ENCODE measurements at regions not wholly inside any gene's neighbourhood (a gene's known extent, or its start where the extent isn't known, plus 50 kb on each side); places are given as distances from the start of the nearest gene placed in this dataset.
"Not testable (repeated sequence)": the region's sequence is repeated elsewhere in the genome, so short reads cannot be mapped to it uniquely, and the experiment has no call there.

DNA sequence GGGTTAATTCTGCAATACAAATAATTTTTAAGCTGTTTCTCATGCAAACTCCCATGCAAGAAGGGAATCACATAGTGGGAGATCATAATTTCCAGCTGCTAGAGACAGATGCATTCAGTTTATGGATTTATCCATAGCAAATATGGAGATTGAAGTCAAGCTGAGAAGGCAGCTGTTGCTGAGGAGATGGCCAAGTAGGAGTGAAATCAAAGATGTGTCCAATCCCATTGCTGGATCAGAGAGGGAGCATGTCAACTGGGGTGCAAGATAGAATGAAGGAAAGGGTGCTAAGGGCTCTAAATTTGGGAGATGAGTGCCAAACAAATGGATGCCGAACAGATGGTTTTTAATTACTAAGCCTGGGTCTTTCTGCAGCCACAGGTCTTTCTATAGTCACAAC is 504.5 kb downstream of the NFIB start:
- DNase-seq = no peak

GRCh38 chr9:13807118-13807517 is 506.8 kb downstream of the NFIB start:
- DNase-seq = no peak

DNA sequence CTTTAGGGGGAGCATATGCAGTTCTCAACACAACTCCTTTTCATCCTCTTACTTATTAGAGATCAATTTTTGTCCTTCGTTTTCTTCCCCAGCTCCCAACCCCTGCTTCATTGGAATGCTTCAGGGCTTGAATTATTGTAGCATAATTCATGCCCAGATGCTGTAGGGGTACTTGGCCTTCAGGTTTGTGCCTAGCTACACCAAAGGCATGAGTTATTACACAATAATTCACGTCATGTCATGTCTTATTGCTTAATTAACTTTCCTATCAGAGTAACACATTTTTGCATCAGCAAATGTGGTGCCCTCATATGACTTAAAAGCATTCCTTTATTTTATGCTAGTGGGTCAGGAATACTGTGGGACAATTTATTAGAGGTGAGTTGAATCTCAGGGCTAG is 507.2 kb downstream of the NFIB start:
- no peak for DNase-seq

GRCh38 chr9:13805546-13805945 is 508.4 kb downstream of the NFIB start:
- DNase-seq = no peak

DNA sequence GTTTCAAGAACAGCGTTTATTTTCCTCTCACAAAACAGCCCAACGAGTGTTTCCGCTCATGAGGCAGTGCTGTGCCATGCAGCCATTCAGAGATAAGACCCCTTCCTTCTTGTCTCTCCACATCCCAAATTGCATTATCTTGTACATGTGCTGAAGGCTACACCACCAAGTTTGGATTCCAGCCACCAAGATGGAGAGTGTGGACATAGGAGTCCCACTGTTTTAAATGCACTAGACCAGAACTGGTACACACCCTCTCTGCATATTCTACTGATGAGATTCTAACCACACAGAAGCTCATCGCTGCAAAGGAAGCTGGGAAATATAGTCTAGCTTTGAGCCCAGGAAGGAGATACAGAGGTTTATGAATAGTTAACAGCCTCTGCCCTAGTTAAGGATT is 509.4 kb downstream of the NFIB start:
- DNase-seq = no peak

- no peak for DNase-seq
Measured at GRCh38 chr9:13800776-13801175, 513.2 kb downstream of the NFIB start.

DNA sequence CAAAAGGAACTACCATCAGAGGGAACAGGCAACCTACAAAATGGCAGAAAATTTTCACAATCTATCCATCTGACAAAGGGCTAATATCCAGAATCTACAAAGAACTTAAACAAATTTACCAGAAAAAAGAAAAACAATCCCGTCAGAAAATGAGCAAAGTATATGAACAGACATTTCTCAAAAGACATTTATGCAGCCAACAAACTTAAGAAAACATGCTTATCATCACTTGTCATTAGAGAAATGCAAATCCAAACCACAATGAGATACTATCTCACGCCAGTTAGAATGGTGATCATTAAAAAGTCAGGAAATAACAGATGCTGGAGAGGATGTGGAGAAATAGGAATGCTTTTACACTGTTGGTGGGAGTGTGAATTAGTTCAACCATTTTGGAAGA is 516.2 kb downstream of the NFIB start:
- not testable (repeated sequence) for DNase-seq

- peak; percentile 4 for DNase-seq
Measured at GRCh38 chr9:13791816-13792215, 512.3 kb upstream of the MPDZ start.

DNA sequence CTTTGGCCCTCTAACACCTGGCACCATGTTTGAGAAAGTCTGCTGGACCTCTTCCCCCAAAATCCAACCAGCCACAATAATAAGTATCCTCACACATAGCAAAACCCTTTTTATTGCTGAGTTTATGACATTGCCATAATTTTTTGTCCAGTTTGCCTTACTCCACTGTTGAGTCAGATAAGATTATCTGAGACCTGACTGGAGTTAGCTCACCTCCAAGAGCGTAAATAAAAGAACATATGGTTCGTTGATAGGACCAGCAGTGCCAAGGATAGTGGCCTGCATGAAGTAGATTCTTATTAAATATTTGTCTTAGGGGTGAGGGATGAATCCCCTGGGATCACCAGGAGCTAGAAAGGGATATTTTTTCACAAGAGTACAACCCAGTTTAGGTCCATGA is 510.6 kb upstream of the MPDZ start:
- DNase-seq = no peak

GRCh38 chr9:13787234-13787833 is 507.8 kb upstream of the MPDZ start:
- DNase-seq = no peak

- DNase-seq = no peak
Measured at GRCh38 chr9:13786711-13787110, 507.2 kb upstream of the MPDZ start.

DNA sequence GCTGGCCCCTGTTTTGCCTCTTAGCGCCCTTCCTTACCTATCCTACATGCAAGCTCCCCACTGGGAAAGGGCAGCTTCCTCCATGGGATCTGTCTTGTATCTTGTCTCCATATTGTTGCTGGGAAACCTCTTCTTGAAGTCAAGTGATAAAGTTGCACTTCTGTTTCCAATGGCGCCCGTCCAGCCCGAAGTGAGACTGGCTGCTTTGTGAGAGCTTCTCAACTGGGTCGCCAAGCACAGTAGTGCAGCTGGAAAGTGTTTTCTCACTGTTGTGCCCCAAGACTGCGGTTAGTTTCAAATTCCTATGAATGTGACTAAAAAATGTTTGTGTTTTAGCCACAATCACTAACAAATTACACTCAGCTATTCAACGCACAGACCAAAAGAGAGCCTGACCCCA is 506.6 kb upstream of the MPDZ start:
- DNase-seq = no peak

DNA sequence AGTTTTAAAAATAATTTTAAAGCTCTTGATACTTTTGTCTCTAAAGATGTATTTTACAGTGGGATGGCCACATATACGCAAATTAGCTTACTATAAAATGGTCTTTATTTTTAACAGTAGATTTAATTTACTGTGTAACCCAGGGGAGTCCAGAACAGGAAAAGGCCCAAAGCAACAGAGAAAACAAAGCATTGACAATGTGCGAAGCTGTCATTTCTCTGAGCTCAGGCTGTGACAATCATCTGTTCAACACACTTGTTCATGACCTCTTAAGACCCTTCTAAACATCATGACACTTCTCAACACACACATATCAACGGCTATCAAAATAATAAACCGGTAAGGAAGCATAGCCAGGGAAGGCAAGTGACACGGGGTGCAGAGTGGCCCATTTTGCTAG is 499.6 kb upstream of the MPDZ start:
- no peak for DNase-seq

- DNase-seq = no peak
Measured at GRCh38 chr9:13778631-13779030, 499.1 kb upstream of the MPDZ start.

DNA sequence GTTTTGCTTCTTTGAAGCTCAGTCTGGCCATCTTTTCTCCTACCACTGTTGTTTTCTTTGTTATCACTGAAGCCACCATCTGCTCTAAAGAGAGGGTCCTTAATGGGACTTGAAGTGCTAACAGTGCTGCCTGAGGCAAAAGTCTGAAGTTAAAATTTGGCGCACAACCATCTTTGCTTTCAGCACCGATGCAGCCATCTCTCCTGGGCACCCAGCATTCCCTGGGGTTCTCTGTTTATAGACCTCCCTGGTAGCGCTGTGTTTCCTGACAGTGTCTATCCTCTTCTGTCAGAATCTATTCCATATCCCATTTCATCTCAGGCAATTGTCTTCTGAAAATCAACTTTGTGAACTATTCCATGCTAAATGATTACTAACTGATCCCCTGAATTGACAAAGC is 491.5 kb upstream of the MPDZ start:
- no peak for DNase-seq

DNA sequence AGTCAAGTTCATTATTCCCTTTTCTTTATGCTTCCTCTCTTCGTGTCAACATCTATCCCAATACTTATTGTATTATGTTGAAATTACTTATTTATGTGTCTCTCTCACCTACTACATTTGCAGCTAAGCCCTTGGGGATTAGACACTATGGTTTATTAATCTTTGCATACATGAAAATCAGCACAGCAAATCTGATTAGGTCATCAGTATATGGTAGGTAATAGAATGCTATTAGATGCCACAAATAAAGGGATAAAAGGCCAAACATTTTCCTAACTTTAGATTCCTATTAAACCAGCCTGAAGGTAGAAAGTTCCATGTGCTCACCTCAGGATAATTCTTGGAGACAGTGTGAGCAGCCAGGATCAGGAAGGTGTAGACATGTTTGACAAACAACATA is 490.1 kb upstream of the MPDZ start:
- no peak for DNase-seq

DNA sequence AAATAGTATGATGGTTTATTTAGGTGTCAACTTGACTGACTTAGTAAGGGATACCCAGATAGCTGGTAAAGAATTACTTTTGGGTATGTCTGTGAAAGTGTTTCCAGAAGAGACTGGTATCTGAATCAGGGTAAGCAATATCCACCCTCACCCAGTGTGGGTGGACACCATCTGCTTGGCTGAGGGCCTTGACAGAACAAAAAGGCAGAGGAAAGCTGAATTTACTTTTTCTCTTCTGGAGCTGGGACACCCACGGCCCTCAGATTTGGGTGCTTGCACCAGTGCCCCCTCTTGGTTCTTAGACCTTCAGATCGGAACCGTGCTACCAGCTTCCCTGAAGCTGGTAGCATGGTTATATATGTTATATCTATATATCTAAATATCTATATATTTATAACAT is 489.5 kb upstream of the MPDZ start:
- no peak for DNase-seq

- no peak for DNase-seq
Measured at GRCh38 chr9:13762209-13762608, 482.7 kb upstream of the MPDZ start.

GRCh38 chr9:13759551-13759950 is 480.1 kb upstream of the MPDZ start:
- DNase-seq = no peak

- DNase-seq = no peak
Measured at GRCh38 chr9:13758936-13759335, 479.4 kb upstream of the MPDZ start.

DNA sequence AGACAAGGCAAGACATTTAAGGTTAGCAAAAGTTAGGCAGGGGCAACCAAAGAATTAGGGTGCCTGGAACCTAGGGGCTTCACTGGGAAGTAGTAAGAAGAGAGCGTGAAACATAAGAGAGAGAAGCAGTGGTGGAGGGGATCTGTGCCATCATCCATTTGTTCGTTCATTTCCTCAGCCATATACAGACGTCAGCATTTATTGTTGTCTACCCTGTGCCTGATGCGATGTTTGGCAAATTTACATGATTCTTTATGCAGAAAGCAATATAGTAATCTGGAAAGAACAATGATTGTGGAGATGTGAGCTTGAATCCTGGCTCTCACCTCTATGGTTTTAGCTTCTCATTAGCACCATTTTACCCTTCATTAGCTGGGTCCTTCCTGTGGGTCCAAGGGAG is 477.5 kb upstream of the MPDZ start:
- no peak for DNase-seq

GRCh38 chr9:13755551-13755950 is 476.1 kb upstream of the MPDZ start:
- no peak for DNase-seq

GRCh38 chr9:13750639-13751038 is 471.1 kb upstream of the MPDZ start:
- DNase-seq = no peak

GRCh38 chr9:13750061-13750460 is 470.6 kb upstream of the MPDZ start:
- DNase-seq = no peak

DNA sequence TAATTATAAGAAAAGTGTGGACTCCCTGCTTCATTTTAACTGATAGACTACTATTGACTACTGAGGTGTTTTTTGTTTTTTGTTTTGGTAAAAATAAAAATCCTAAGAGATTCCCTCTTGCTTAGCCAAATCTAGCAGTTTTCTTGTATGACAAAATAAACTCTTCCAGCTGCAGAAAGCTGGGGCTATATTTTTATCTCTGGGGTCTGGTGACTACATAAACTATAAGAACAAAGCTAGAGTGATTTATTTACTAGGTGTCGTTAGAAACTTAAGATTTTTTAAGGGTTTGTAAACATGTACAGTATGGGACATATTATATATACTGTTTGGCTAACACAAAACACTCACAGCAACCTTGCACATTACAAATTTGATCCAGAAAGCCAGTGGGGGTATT is 467.4 kb upstream of the MPDZ start:
- no peak for DNase-seq

Data from NCI-H510A treated with DMSO at 0.1 percent for 48 hours (cell line).